IPS-20b (cell line): ENCODE measurements at regions not wholly inside any gene's neighbourhood (a gene's known extent, or its start where the extent isn't known, plus 50 kb on each side); places are given as distances from the start of the nearest gene placed in this dataset.
A peak's percentile ranks its signal among the peaks of the same experiment; 100 is the strongest.

ENCODE experiments used
- H3K27ac ChIP-seq: one replicate; pipeline ENCODE4 v1.5.1; 2013; ENCODE audit warnings: low read length
- H3K27me3 ChIP-seq: 2 replicates; pipeline ENCODE4 v1.6.1; 2013; ENCODE audit warnings: mild to moderate bottlenecking, low read length, inconsistent platforms; ENCODE audit not compliant: insufficient read depth
- H3K36me3 ChIP-seq: 2 replicates; pipeline ENCODE4 v1.6.1; 2013; ENCODE audit warnings: low read depth, mild to moderate bottlenecking, inconsistent platforms, low read length, moderate library complexity; ENCODE audit not compliant: insufficient read depth
- H3K4me1 ChIP-seq: 2 replicates; pipeline ENCODE4 v1.6.1; 2013; ENCODE audit warnings: mild to moderate bottlenecking, control low read depth, inconsistent platforms, low read length, moderate library complexity; ENCODE audit not compliant: insufficient read depth
- H3K4me3 ChIP-seq: 2 replicates; pipeline ENCODE4 v1.5.1; 2013; ENCODE audit warnings: mild to moderate bottlenecking, low read length, inconsistent platforms
- H3K9ac ChIP-seq: 2 replicates; pipeline ENCODE4 v1.6.1; 2013; ENCODE audit warnings: low read depth, mild to moderate bottlenecking, inconsistent platforms, low read length, moderate library complexity
- H3K9me3 ChIP-seq: 2 replicates; pipeline ENCODE4 v1.6.1; 2013; ENCODE audit warnings: mild to moderate bottlenecking, low read depth, low read length, inconsistent platforms; ENCODE audit not compliant: insufficient read depth

- Histone ChIP-seq H3K4me1 (peaks cover 12% of the 10 kb centered on the region), H3K27me3 (no peaks in the 10 kb centered on the region)
Measured at GRCh38 chrX:151239751-151240150, 63.4 kb downstream of the GPR50 start.

GRCh38 chrX:151240237-151240636 is 63.9 kb downstream of the GPR50 start:
- H3K4me1 ChIP-seq, result peaks cover 12% of the 10 kb centered on the region
- H3K27me3 ChIP-seq, result no peaks in the 10 kb centered on the region
- H3K9ac ChIP-seq, result 0 out of 2 replicates have a peak overlapping the region, but pooled peaks have one; percentile 25
- H3K36me3 ChIP-seq, result no peaks in the 10 kb centered on the region
- H3K9me3 ChIP-seq, result no peaks in the 10 kb centered on the region
- peak overlapping the region; percentile 32; the same call in 1 of the 2 replicates for H3K4me3 ChIP-seq
- H3K27ac ChIP-seq, result no peak overlapping the region

More at GRCh38 chrX:151239751-151240150, 63.4 kb downstream of the GPR50 start:
- no peaks in the 10 kb centered on the region for H3K9me3 ChIP-seq
- peak overlapping the region; percentile 32; the same call in 1 of the 2 replicates for H3K4me3 ChIP-seq
- H3K36me3 ChIP-seq, result no peaks in the 10 kb centered on the region
- no peak overlapping the region for H3K27ac ChIP-seq
- no peak overlapping the region; the same call in 1 of the 2 replicates for H3K9ac ChIP-seq

- Histone ChIP-seq H3K27ac (no peak overlapping the region), H3K4me1 (no peaks in the 10 kb centered on the region), H3K4me3 (no peak overlapping the region), H3K9ac (no peak overlapping the region), H3K9me3 (no peaks in the 10 kb centered on the region), H3K36me3 (no peaks in the 10 kb centered on the region), H3K27me3 (no peaks in the 10 kb centered on the region)
Measured at GRCh38 chrX:151268836-151269235, 92.5 kb downstream of the GPR50 start.

GRCh38 chrX:151279161-151279560 is 102.8 kb downstream of the GPR50 start:
- Histone ChIP-seq H3K36me3 (no peaks in the 10 kb centered on the region), H3K27me3 (no peaks in the 10 kb centered on the region), H3K9me3 (no peaks in the 10 kb centered on the region), H3K9ac (no peak overlapping the region), H3K4me1 (peaks cover 3% of the 10 kb centered on the region), H3K27ac (no peak overlapping the region), H3K4me3 (no peak overlapping the region)

- H3K4me1 ChIP-seq, result no peaks in the 10 kb centered on the region
- H3K27me3 ChIP-seq, result no peaks in the 10 kb centered on the region
- H3K4me3 ChIP-seq, result no peak overlapping the region
- H3K9me3 ChIP-seq, result no peaks in the 10 kb centered on the region
- no peaks in the 10 kb centered on the region for H3K36me3 ChIP-seq
- no peak overlapping the region for H3K9ac ChIP-seq
- H3K27ac ChIP-seq, result no peak overlapping the region
Measured at GRCh38 chrX:151287954-151288353, 109.1 kb upstream of the VMA21 start.

- Histone ChIP-seq H3K4me1 (no peaks in the 10 kb centered on the region), H3K27me3 (no peaks in the 10 kb centered on the region), H3K9me3 (no peaks in the 10 kb centered on the region), H3K4me3 (no peak overlapping the region), H3K36me3 (no peaks in the 10 kb centered on the region), H3K27ac (no peak overlapping the region), H3K9ac (no peak overlapping the region)
Measured at GRCh38 chrX:151323054-151323453, 74.0 kb upstream of the VMA21 start.

- Histone ChIP-seq H3K27me3 (no peaks in the 10 kb centered on the region), H3K27ac (no peak overlapping the region), H3K9ac (no peak overlapping the region), H3K4me1 (no peaks in the 10 kb centered on the region), H3K9me3 (no peaks in the 10 kb centered on the region), H3K36me3 (no peaks in the 10 kb centered on the region), H3K4me3 (no peak overlapping the region)
Measured at GRCh38 chrX:151336809-151337208, 60.2 kb upstream of the VMA21 start.

- H3K27me3 ChIP-seq, result no peaks in the 10 kb centered on the region
- no peaks in the 10 kb centered on the region for H3K9me3 ChIP-seq
- H3K36me3 ChIP-seq, result no peaks in the 10 kb centered on the region
- H3K4me1 ChIP-seq, result no peaks in the 10 kb centered on the region
- H3K27ac ChIP-seq, result no peak overlapping the region
- H3K9ac ChIP-seq, result no peak overlapping the region
- no peak overlapping the region for H3K4me3 ChIP-seq
Measured at GRCh38 chrX:151346931-151347543, 50.0 kb upstream of the VMA21 start.
